ENCODE measurements at regions not wholly inside any gene's neighbourhood (a gene's known extent, or its start where the extent isn't known, plus 50 kb on each side); places are given as distances from the start of the nearest gene placed in this dataset.

GRCh38 chr9:30964332-30964731, 1420.1 kb upstream of the ACO1 start:
- Histone ChIP-seq H3K9ac (ENCODE audit: low read depth, low read length) (no peak overlapping the region), H3K27ac (ENCODE audit: low read length) (no peak overlapping the region), H3K27me3 (ENCODE audit: insufficient read depth, low read length) (no peaks in the 10 kb centered on the region), H3K36me3 (ENCODE audit: insufficient read depth, low read depth, low read length) (no peaks in the 10 kb centered on the region), H3K4me1 (ENCODE audit: insufficient read depth, low read length) (no peaks in the 10 kb centered on the region), H3K9me3 (ENCODE audit: insufficient read depth, low read depth, low read length) (peaks cover 10% of the 10 kb centered on the region), H3K4me3 (ENCODE audit: low read length) (no peak overlapping the region)

- no peak overlapping the region for H3K4me3 ChIP-seq (ENCODE audit: low read length)
- no peak overlapping the region for H3K27ac ChIP-seq (ENCODE audit: low read length)
- no peak overlapping the region for H3K9ac ChIP-seq (ENCODE audit: low read depth, low read length)
- no peaks in the 10 kb centered on the region for H3K27me3 ChIP-seq (ENCODE audit: insufficient read depth, low read length)
- H3K36me3 ChIP-seq (ENCODE audit: insufficient read depth, low read depth, low read length) = no peaks in the 10 kb centered on the region
- H3K9me3 ChIP-seq (ENCODE audit: insufficient read depth, low read depth, low read length) = peaks cover 10% of the 10 kb centered on the region
- no peaks in the 10 kb centered on the region for H3K4me1 ChIP-seq (ENCODE audit: insufficient read depth, low read length)
These were observed 1417.0 kb upstream of the ACO1 start for GRCh38 chr9:30967476-30967875.

GRCh38 chr9:30970186-30970585, 1414.3 kb upstream of the ACO1 start:
- no peaks in the 10 kb centered on the region for H3K4me1 ChIP-seq (ENCODE audit: insufficient read depth, low read length)
- no peaks in the 10 kb centered on the region for H3K36me3 ChIP-seq (ENCODE audit: insufficient read depth, low read depth, low read length)
- no peaks in the 10 kb centered on the region for H3K27me3 ChIP-seq (ENCODE audit: insufficient read depth, low read length)
- no peaks in the 10 kb centered on the region for H3K9me3 ChIP-seq (ENCODE audit: insufficient read depth, low read depth, low read length)
- no peak overlapping the region for H3K9ac ChIP-seq (ENCODE audit: low read depth, low read length)
- H3K4me3 ChIP-seq (ENCODE audit: low read length) = no peak overlapping the region
- H3K27ac ChIP-seq (ENCODE audit: low read length) = no peak overlapping the region

- Histone ChIP-seq H3K4me3 (ENCODE audit: low read length) (no peak overlapping the region), H3K27me3 (ENCODE audit: insufficient read depth, low read length) (no peaks in the 10 kb centered on the region), H3K27ac (ENCODE audit: low read length) (no peak overlapping the region), H3K9ac (ENCODE audit: low read depth, low read length) (no peak overlapping the region), H3K36me3 (ENCODE audit: insufficient read depth, low read depth, low read length) (no peaks in the 10 kb centered on the region), H3K9me3 (ENCODE audit: insufficient read depth, low read depth, low read length) (no peaks in the 10 kb centered on the region), H3K4me1 (ENCODE audit: insufficient read depth, low read length) (no peaks in the 10 kb centered on the region)
These were observed 1413.6 kb upstream of the ACO1 start for GRCh38 chr9:30970812-30971211.

GRCh38 chr9:30972654-30973053, 1411.8 kb upstream of the ACO1 start:
- no peak overlapping the region for H3K4me3 ChIP-seq (ENCODE audit: low read length)
- no peaks in the 10 kb centered on the region for H3K36me3 ChIP-seq (ENCODE audit: insufficient read depth, low read depth, low read length)
- no peaks in the 10 kb centered on the region for H3K27me3 ChIP-seq (ENCODE audit: insufficient read depth, low read length)
- no peak overlapping the region for H3K27ac ChIP-seq (ENCODE audit: low read length)
- H3K9ac ChIP-seq (ENCODE audit: low read depth, low read length) = no peak overlapping the region
- H3K9me3 ChIP-seq (ENCODE audit: insufficient read depth, low read depth, low read length) = no peaks in the 10 kb centered on the region
- no peaks in the 10 kb centered on the region for H3K4me1 ChIP-seq (ENCODE audit: insufficient read depth, low read length)

- Histone ChIP-seq H3K27ac (ENCODE audit: low read length) (no peak overlapping the region), H3K36me3 (ENCODE audit: insufficient read depth, low read depth, low read length) (no peaks in the 10 kb centered on the region), H3K4me3 (ENCODE audit: low read length) (no peak overlapping the region)
These were observed 1406.5 kb upstream of the ACO1 start for GRCh38 chr9:30977965-30978364.

GRCh38 chr9:30982301-30982700, 1402.1 kb upstream of the ACO1 start:
- Histone ChIP-seq H3K4me1 (ENCODE audit: insufficient read depth, low read length) (no peaks in the 10 kb centered on the region), H3K36me3 (ENCODE audit: insufficient read depth, low read depth, low read length) (no peaks in the 10 kb centered on the region), H3K27me3 (ENCODE audit: insufficient read depth, low read length) (no peaks in the 10 kb centered on the region), H3K9me3 (ENCODE audit: insufficient read depth, low read depth, low read length) (no peaks in the 10 kb centered on the region; the same call in 1 of the 2 replicates), H3K27ac (ENCODE audit: low read length) (no peak overlapping the region), H3K4me3 (ENCODE audit: low read length) (no peak overlapping the region), H3K9ac (ENCODE audit: low read depth, low read length) (no peak overlapping the region)

More at GRCh38 chr9:30977965-30978364, 1406.5 kb upstream of the ACO1 start:
- H3K27me3 ChIP-seq (ENCODE audit: insufficient read depth, low read length) = no peaks in the 10 kb centered on the region
- no peak overlapping the region for H3K9ac ChIP-seq (ENCODE audit: low read depth, low read length)
- H3K9me3 ChIP-seq (ENCODE audit: insufficient read depth, low read depth, low read length) = no peaks in the 10 kb centered on the region; the same call in 1 of the 2 replicates
- no peaks in the 10 kb centered on the region for H3K4me1 ChIP-seq (ENCODE audit: insufficient read depth, low read length)

GRCh38 chr9:30995956-30996738, 1388.3 kb upstream of the ACO1 start:
- H3K27me3 ChIP-seq (ENCODE audit: insufficient read depth, low read length) = no peaks in the 10 kb centered on the region
- no peaks in the 10 kb centered on the region for H3K36me3 ChIP-seq (ENCODE audit: insufficient read depth, low read depth, low read length)
- H3K4me1 ChIP-seq (ENCODE audit: insufficient read depth, low read length) = no peaks in the 10 kb centered on the region
- H3K9ac ChIP-seq (ENCODE audit: low read depth, low read length) = no peak overlapping the region
- H3K27ac ChIP-seq (ENCODE audit: low read length) = no peak overlapping the region
- no peak overlapping the region for H3K4me3 ChIP-seq (ENCODE audit: low read length)
- no peaks in the 10 kb centered on the region for H3K9me3 ChIP-seq (ENCODE audit: insufficient read depth, low read depth, low read length)

GRCh38 chr9:30996761-30997160, 1387.7 kb upstream of the ACO1 start:
- no peaks in the 10 kb centered on the region for H3K9me3 ChIP-seq (ENCODE audit: insufficient read depth, low read depth, low read length)
- H3K36me3 ChIP-seq (ENCODE audit: insufficient read depth, low read depth, low read length) = no peaks in the 10 kb centered on the region
- no peak overlapping the region for H3K27ac ChIP-seq (ENCODE audit: low read length)
- no peaks in the 10 kb centered on the region for H3K4me1 ChIP-seq (ENCODE audit: insufficient read depth, low read length)
- no peaks in the 10 kb centered on the region for H3K27me3 ChIP-seq (ENCODE audit: insufficient read depth, low read length)
- no peak overlapping the region for H3K9ac ChIP-seq (ENCODE audit: low read depth, low read length)
- H3K4me3 ChIP-seq (ENCODE audit: low read length) = no peak overlapping the region

GRCh38 chr9:30997291-30997690, 1387.2 kb upstream of the ACO1 start:
- H3K4me1 ChIP-seq (ENCODE audit: insufficient read depth, low read length) = no peaks in the 10 kb centered on the region
- H3K27ac ChIP-seq (ENCODE audit: low read length) = no peak overlapping the region
- H3K4me3 ChIP-seq (ENCODE audit: low read length) = no peak overlapping the region
- no peaks in the 10 kb centered on the region for H3K27me3 ChIP-seq (ENCODE audit: insufficient read depth, low read length)
- H3K36me3 ChIP-seq (ENCODE audit: insufficient read depth, low read depth, low read length) = no peaks in the 10 kb centered on the region
- no peak overlapping the region for H3K9ac ChIP-seq (ENCODE audit: low read depth, low read length)
- H3K9me3 ChIP-seq (ENCODE audit: insufficient read depth, low read depth, low read length) = no peaks in the 10 kb centered on the region

- Histone ChIP-seq H3K4me1 (ENCODE audit: insufficient read depth, low read length) (no peaks in the 10 kb centered on the region), H3K9ac (ENCODE audit: low read depth, low read length) (no peak overlapping the region), H3K27me3 (ENCODE audit: insufficient read depth, low read length) (no peaks in the 10 kb centered on the region), H3K27ac (ENCODE audit: low read length) (no peak overlapping the region), H3K4me3 (ENCODE audit: low read length) (no peak overlapping the region), H3K36me3 (ENCODE audit: insufficient read depth, low read depth, low read length) (no peaks in the 10 kb centered on the region), H3K9me3 (ENCODE audit: insufficient read depth, low read depth, low read length) (peaks cover 7% of the 10 kb centered on the region; the same call in 1 of the 2 replicates)
These were observed 1379.3 kb upstream of the ACO1 start for GRCh38 chr9:31005086-31005665.

GRCh38 chr9:31013371-31013770, 1371.1 kb upstream of the ACO1 start:
- no peaks in the 10 kb centered on the region for H3K36me3 ChIP-seq (ENCODE audit: insufficient read depth, low read depth, low read length)
- H3K4me1 ChIP-seq (ENCODE audit: insufficient read depth, low read length) = no peaks in the 10 kb centered on the region
- H3K4me3 ChIP-seq (ENCODE audit: low read length) = no peak overlapping the region
- no peaks in the 10 kb centered on the region for H3K9me3 ChIP-seq (ENCODE audit: insufficient read depth, low read depth, low read length)
- no peak overlapping the region for H3K9ac ChIP-seq (ENCODE audit: low read depth, low read length)
- no peaks in the 10 kb centered on the region for H3K27me3 ChIP-seq (ENCODE audit: insufficient read depth, low read length)
- H3K27ac ChIP-seq (ENCODE audit: low read length) = no peak overlapping the region

Measured in iPS-20b (cell line).